GM04504 (cell line): ENCODE measurements at regions not wholly inside any gene's neighbourhood (a gene's known extent, or its start where the extent isn't known, plus 50 kb on each side); places are given as distances from the start of the nearest gene placed in this dataset.

Source experiments
- DNase-seq: peaks from one replicate; pipeline ENCODE4 v3.0.0-alpha.2; 2012; ENCODE audit warnings: low read depth

DNA sequence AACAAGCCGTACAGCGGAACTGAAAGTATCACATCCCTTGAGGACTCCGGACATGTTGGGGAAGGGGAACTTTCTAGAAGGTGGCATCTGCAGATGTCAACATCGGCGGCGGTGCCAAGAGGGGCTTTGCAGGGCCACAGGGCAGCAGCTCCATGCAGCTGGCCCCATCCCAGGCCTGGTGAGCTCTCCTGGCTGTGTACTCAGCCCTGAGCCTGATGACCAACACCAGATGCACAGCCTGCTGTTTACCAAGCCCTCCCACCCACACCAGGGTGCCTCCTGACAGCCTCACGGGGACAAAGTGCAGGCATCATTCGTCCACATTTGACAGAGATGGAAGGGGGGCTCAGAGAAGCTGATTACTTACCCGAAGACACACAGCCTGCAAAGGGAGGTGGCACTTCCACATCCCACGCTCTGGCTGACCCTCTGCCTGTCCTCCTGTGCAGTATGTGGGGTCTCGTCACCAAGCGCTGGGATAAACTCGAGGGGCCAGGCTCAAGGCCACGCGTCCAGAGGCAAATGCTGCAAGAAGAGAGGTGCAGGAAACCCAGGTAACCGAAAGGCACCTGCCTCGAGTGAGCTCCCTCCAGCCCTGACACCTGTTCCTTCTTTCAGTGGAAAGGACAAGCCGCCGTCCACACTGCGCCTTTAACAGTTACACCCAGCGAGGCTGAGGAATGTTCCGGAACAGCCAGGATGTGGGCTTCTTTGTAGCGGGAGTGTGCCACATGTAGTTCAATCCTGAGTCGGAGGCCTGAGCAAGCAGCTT lies 69.0 kb upstream of the ASAP2 start:
- no peak for DNase-seq

DNA sequence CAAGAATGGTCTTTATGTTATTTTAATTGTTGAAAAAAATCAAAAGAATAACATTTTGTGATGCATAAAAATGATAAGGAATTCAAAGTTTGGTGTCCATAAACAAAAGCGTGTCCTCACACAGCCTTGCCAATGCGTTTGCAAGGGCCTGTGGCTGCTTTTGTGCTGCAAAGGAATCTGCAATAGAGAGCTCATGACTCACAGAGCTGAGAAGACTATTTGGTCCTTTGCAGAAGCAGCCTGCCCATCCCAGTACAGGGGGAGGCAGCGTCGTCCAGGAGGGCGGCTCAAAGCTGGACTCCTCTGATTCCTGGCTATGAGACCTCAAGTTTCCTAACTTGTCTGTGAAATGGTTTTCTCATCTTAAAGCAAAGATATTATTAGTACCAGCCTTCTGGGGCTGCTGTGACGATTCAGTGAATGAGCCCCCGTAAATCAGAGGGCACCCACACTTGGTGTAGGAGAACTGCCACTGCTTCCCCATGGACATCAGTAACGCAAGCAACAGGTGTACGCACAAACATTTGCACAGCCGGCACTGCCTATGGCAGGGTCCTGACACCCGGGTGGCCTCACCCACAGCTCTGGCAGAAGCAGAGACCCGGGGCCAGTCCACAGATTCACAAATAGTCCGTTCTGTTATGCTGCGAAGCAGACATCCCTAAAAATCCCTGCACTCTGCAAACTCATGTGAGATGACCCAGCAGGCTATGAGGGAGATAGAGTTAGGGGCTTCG lies 70.6 kb upstream of the ASAP2 start:
- DNase-seq = no peak

DNA sequence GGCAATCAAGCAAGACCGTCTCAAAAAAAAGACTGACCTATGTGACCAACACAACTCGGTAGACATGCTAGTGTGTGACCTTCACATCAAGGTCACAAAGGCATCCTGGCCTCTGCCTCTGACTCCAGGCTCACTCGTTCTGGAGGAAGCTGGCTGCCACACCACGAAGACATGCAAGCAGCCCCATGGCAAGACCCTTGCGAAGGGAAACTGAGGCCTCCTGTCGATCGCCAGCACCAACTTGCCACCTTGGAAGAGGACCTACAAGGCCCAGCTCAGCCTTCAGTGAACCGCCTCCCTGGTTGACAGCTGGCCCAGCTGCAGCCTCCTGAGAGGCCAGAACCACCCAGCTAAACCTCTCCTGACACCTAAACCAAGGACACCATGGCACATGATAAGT lies 79.3 kb upstream of the ASAP2 start:
- no peak for DNase-seq

DNA sequence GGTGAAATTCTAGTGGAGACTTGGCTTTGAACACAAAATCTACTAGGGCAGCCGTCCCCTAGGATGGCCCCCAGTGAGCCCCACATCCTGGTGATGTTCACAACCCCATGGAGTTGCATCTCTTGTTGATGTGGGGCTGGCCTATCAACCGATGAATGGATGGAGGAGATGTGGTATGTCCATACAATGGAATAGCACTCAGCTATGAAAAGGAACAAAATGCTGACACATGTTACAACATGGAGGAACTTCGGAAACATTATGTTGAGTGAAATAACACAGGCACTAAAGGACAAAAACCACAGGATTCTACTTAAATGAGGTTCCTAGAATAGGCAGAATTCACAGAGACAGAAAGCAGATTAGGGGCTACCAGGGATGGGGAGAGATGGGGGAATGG lies 80.1 kb upstream of the ASAP2 start:
- DNase-seq = no peak

DNA sequence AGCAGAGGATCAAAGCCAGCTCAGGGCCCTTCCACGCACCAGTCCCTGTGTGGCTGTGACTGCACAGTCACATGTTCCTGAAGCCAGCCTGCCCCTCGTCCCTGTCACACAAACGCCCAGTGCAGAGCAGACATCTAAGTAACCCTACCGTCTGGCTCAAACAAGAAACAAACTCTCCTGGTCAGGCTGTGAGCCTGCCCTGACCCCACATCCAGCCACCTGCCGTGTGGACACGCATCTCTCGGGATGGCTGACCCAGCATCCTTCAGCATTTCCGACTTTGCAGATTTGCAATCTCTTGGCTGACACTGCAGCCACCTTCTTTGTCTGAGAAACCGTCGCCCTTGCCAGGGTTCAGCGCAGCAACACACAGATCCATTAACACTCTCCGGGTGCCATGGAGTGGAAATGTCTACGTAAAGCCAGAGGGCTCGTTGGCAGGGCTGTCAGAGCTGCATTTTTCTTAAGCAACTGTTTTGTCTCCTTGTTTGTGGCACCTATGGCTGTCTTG lies 82.3 kb upstream of the ASAP2 start:
- no peak for DNase-seq

DNA sequence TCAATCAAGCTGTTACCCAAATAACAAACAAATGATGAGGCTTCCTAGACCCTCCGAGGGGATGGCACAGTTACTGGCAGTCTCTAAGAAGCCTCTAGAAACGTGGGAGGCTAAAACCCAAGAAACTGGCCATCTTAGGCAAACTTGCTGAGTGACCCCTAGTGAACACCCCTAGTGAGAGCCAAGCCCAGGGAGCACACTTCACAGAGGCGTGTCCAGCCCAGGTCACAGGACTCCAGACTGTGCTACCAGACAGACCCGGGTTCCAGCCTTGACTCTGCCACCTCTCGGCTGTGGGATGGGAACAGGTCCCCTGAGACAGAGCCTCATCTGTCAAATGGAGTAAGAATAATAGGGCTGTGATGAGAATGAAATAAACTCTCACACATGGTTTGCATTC lies 83.5 kb upstream of the ASAP2 start:
- no peak for DNase-seq

DNA sequence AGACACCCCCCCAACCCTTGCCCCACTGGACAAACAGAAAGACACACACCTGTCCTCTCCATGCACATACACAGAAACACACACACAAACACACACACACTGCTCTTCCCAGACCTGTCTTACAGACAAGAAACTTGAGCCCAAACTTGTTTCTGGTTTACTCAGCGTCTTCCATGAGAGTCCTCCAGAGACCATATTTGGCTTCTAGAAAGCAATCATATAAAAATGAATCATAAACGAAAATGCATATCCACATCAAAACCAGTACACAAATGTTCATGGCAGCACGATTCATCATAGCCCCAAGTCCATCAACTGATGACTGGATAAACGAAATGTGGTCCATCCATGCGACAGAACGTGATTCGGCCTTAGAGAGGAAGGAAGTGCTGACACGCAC lies 84.2 kb upstream of the ASAP2 start:
- DNase-seq = no peak

DNA sequence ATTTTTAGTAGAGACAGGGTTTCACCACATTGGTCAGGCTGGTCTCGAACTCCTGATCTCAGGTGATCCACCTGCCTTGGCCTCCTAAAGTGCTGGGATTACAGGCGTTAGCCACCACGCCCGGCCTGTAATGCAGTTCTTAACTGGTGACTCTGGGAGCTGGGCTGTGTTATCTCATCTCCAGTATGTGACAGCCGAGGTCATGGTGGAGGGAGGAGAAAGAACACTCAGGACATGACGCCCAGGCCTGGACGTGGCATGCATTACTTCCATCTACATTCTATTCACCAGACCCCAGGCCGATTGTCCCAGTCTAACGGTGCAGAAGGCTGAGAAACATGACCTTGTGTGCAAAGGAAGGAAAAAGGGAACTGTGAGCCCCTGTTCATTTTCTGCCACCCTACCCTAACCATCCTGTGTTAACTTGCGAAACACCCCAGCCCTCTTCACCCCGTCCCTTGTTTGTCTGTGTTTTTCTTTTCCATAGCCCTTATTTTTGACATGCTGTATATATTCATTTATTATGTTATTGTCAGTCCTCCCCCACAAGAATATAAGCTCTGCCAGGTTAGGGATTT lies 88.1 kb upstream of the ASAP2 start:
- DNase-seq = no peak

DNA sequence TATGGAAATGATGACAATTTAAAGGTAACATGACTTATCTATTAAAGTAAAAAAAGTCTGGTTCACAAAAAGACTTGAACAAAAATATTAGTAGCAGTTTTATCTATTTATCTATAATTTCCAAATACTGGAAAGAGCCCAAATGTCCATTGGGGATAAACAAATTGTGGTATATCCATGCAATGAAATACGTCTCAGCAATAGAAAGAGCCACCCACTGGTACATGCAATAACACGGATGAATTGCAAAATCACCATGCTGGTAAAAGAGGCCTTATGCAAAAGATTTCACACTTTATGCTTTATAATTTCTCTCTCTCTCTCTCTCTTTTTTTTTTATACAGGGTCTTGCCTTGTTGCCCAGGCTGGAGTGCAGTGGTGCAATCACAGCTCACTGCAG lies 91.4 kb upstream of the ASAP2 start:
- no peak for DNase-seq

DNA sequence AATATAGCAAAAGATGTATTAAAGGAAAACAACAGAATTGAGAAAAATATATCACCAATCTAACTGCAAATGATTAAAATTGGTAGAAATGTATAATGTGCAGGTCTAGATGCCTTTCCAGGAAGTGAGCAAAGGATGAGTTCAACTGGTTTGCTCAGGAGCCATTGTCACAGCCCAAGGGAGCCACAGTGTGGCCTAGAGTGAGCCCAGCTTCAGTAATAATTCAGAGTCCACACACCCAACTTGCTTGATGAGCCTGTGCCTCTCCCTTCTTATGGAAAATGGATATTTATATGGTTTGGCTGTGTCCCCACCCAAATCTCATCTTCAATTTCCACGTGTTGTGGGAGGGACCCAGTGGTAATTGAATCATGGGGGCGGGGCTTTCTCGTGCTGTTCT lies 92.2 kb upstream of the ASAP2 start:
- DNase-seq = no peak

DNA sequence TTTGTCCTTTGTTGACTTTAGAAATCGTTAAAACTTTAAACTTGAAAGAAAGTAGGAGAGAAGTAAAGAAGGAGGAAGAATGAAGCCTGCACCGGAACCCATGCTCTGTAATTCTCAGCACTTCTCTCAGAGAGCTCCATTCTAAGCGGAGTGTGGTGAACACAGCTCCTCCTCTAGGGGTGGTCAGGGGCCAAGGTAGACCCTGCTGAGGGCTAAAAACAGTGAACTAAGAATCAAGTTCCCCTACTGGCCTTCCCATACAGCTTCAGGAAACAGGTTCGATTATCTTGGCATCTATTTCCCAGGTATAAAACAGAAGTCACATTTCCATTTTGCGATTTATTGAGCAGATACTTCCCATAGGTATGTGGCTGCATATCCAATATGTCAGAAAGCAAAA lies 92.7 kb upstream of the ASAP2 start:
- no peak for DNase-seq

DNA sequence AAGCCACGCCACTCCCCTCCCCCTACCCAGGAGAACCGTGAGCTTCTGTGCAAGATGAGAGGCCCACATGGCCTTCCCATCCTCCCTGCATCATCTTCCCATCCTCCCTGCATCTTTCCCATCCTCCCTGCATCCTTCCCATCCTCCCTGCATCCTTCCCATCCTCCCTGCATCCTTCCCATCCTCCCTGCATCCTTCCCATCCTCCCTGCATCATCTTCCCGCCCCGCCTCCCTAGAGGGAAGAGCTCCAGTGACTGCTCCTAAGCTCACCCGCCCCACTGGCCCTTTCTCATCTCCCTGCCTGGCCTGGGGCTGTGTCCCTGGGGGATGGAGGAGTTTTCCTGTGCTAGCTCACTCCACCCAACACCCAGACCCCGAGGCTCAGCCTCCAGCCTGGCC lies 93.3 kb upstream of the ASAP2 start:
- no peak for DNase-seq

DNA sequence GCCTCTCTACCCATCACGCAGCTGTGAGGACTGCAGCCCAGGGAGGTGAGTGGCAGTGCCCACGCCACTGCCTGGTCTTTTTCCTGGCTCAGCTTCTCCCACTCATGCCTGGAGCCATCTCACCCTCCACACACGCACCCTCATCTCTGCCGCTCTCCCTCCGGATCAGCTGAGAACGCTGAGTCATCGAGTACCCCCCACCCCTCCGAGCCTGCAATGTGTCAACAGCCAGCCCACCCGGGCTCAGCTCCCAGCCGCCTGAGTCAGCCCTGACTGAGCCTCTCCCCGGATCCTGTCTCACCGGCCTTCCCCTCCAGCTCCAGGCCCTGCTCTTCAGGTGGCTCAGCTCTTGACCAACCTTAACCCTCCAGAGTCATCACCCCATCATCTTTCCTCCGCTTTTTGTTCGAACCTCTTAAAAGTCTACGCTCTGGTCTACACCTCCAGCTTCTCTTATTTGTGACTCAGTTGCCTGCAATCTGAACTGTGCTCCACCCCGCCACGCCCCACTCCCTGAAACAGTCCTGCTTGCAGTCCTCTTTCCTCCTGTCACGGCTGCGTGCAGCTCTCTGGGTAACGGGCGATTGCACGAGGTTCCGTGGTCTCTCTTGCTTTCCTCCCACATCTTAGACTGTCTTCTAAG lies 94.4 kb upstream of the ASAP2 start:
- DNase-seq = peak; percentile 81

DNA sequence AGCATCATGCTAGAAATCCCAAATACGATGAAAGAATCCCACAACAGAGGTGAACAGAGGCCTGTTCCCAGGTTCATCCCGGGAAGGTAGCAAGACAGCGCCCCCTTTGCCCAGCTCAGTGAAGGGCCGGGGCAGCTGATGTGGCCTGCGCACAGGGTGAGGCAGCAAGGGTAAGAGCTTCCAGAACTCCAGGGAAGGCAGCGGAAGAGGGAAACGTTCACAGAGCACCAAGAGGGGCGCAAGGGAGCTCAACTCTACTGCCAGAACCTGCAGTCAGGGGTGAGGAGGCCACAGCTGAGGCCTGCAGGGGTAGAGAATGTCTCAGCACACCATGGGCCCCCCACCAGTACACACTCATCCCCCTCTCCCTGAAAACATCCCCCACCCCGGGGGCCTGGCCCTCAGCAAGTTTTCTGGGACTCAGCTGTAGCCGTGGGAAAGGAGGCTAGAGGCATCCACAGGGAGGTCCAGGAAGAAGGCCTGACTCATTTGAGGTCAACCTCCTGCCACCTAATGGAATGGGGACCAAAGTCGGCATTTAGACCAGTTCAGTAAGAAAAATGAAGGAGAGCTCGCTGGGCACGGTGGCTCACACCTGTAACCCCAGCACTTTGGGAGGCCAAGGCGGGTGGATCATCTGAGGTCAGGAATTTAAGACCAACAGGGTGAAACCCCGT lies 95.6 kb upstream of the ASAP2 start:
- DNase-seq = no peak

DNA sequence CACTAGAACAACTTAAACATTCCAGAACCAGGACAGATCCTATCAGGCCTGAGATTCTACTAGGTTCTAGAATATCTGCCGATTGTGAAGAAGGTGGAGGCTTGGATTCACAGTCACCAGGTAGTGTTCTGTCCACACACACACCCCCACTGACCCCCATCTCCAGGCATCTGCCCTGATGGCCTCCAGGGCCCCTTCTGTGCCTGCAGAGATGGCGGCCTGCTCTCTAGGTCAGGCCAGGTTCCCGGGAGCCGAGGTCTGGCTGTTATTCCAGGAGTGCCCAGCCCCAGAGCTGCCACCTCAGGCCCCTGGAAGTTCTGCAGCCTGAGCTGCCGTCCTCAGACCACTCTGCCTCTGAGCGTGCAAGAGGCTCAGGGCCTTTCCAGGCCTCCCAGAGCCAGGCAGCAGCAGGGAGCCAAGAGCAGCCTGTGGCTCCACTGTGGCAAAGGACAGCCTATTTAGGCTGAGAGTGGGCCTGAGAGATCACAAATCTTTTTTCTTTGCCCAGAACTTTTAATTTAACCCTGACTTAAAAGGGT lies 96.2 kb upstream of the ASAP2 start:
- DNase-seq = no peak

DNA sequence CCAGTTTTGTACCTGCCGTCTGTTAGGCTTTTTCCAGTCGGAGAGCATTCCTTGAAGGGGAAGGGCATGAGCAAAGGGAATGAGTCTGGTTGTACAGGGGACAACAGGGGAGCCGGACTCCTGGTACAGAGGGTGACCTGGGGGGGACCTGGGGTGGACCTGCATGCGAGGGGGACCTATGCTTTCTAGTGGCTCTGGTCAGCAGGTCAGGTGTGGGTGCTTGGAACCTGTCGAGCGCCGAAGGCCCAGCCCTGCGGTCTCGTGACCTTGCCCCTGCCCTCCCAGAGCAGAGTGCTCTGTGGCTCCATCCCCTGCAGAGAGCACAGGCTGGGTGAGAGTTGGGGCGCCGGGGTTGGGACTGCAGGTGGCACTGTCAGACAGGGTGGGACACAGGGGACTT lies 96.7 kb upstream of the ASAP2 start:
- no peak for DNase-seq

DNA sequence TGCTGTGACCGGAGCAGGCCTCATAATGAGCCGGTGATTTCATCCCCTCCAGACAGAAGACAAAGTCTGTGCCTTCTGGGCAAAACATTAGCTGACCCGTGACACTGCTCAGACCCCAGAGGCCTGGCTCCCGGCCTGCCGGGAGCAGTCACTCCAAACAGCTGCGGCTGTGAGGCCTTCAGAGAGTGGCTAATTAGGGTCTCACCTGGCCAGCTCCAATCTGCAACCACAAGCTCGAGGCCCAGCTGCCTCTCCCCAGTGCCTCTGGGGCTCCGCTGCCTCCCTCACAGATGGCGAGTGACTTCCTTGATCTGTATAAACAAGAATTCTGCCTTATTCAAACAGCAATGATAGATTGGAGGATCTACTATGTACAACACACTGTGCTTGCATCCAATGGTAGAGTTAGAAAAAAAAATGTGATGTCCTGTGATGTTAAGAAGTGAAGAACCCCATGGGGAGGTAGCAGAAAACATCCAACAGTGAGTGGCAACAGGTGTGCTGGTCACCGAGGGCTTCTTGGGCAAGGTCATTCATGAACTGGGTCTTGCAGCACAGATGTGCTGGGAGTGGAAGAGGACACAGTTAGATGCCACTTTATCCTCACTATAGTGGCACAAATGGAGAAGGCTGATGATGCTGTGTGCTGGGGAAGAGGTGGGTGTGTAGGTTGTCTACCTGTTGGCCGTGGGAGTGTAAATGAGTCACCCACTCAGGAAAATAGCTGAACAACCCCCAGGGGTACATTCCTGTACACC lies 98.2 kb upstream of the ASAP2 start:
- DNase-seq = no peak

DNA sequence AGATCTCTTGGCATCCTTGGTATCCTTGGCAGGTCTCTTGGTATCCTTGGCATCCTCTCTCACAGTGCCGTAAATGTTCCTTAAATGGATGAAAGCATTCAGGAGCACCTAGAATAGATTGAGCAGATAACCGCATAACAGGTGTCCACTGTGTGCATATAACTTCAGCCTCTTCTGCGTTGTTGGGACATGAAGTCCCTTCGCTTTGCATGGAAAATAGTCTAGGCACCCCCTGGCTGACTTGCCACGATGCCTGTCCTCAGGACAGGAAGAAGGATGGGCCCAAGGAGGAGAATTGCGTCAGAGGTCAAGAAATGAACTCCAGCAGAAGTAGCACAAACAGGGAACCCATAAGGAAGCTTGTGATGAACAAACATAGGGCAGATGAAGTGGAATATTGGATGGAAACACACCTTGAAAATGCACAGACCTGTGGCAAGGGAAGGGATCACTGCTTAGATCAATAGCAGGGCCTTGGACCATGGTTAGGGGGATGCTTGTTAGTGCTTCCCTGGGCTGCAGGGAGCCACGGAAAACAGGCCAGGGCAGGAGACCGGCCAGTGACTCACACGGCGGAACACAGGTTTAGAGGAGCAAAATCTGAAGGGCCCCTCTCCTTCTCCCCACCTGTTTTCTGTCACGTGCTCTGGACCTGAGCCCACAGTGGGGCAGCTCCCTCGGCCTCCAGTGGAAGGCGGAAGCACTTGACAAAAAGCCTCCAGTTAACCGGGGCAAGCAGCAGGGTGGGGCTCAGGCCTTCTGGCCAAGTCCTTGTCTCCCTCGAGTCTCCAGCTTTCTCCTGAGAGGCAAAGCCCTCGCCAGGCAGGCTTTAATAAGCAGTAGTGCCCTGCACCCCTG lies 99.2 kb upstream of the ASAP2 start:
- no peak for DNase-seq

DNA sequence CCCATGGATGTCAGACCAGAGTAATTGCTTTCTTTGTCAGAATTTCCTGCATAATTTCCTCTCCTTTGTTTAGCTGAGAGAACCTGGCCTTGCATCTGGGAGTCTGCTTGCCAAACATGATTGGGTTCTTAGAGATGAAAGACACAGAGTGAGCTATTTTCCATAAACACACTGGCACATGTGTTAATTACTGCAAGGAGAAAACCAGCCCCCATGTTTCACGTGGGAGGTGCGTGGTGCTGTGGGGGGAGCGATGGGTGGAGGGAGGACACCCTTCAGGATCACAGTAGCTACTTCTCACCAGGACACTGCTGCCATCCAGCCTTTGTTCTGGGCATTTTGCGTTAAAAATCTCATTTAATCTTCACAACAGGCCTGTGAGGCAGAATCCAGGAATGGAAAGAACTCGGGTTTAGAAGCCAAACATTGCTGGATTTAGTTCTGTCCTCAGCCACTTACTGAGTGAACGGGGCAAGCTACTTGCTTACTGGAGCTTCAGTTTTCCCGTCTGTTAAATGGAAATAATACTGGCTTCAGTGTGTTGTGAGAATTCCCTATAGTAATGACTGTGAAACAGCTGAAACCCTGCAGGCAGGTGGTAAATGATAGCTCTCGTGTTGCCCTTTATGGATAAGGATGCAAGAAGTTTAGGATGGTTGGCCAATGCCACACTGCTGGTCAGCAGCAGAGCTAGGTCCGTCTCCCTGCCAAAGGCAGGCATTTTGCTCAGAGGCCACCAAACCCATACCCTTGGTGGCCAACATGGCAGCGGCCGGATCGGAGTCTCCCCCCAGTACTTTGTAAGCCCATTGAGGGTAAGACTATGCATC lies 100.1 kb upstream of the ASAP2 start:
- no peak for DNase-seq
